PFSK-1 (cell line): ENCODE measurements at regions not wholly inside any gene's neighbourhood (a gene's known extent, or its start where the extent isn't known, plus 50 kb on each side); places are given as distances from the start of the nearest gene placed in this dataset.

Experiments used
- FOXP2 ChIP-seq: optimal IDR thresholded peaks from 2 replicates; pipeline ENCODE3; 2011; ENCODE audit warnings: borderline replicate concordance, control low read depth, inconsistent platforms; ENCODE audit not compliant: insufficient read depth; ENCODE audit errors: extremely low read length, extremely low read depth
- POLR2AphosphoS5 ChIP-seq: IDR thresholded peaks from 2 replicates; pipeline ENCODE4 v1.6.1; 2012; ENCODE audit warnings: low read depth, mild to moderate bottlenecking, control low read depth, low read length, moderate library complexity
- REST ChIP-seq, 2 experiments: IDR thresholded peaks; 2 replicates each; pipeline versions ENCODE4 v1.6.1 to v1.8.0; 2011 to 2012; ENCODE audit warnings: low read depth in 2 of 2, low read length in 2 of 2, control low read depth in 1 of 2, inconsistent platforms in 1 of 2, mild to moderate bottlenecking in 1 of 2, moderate library complexity in 1 of 2; ENCODE audit not compliant: insufficient read depth in 1 of 2
- SIN3A ChIP-seq: IDR thresholded peaks from 2 replicates; pipeline ENCODE4 v1.6.1; 2012; ENCODE audit warnings: mild to moderate bottlenecking, low read length, moderate library complexity, borderline replicate concordance; ENCODE audit not compliant: insufficient read depth
- TAF1 ChIP-seq: IDR thresholded peaks from 2 replicates; pipeline ENCODE4 v1.6.1; 2012; ENCODE audit warnings: low read length, control low read depth, borderline replicate concordance; ENCODE audit not compliant: insufficient read depth

- TF ChIP-seq TAF1 (no peak), POLR2AphosphoS5 (no peak), SIN3A (no peak), REST (IDR thresholded peaks at IDR 0.05; ENCODE audit: insufficient read depth in 1 of 2, low read depth in 2 of 2, low read length in 2 of 2) (no peak), FOXP2 (no peak)
Observed at GRCh38 chr6:12656906-12657305, 59.7 kb upstream of the PHACTR1 start.

DNA sequence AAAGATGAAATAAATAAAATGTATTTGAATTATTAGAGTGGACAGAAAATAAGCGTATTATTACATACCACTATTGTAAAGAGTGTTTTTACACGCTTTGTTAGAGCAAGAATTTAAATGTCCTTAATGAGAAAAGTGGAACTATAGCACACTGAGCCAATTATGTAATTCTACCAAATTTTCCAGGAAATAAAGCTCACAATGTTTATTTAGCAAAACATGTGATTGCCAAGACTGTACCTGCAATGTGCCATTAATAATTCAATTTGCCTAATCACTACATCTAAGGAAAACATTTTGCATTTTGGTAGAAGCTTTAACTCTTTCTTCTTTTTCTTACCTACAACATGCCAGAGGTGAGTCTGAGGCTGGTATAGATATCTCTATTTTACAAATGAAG, 58.7 kb upstream of the PHACTR1 start:
- TF ChIP-seq TAF1 (no peak), REST (IDR thresholded peaks at IDR 0.05; ENCODE audit: insufficient read depth in 1 of 2, low read depth in 2 of 2, low read length in 2 of 2) (no peak), POLR2AphosphoS5 (no peak), SIN3A (no peak)

DNA sequence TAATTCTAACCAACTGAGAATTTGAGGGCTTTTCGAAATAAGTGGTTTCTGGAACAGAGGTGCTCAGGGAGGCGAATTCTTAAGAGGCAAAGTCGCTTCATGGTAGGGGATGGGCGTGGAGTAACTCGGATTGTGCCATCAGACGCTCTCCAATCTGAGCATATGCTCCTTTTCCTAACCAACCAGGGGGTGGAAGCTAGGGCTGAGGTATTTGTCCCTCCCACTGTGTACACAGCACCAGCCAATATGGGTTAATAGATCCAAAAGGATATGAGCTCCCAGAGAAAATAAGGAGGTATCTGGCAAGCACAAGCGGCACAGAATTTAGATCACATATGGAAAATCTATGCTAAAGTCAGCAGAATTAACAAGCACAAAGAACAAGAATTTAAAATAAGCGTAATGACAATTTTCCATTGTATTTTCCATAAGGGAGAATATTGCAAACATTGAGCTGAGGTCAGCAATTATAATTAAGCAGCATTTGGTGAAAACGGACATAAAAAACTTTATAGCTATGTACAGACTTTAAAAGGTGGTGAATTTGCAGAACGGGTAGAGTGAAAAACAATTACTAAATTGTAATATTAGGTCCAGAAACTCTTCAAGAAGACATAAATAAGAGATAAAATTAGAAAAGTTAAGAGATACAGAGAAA, 55.0 kb upstream of the PHACTR1 start:
- TF ChIP-seq SIN3A (no peak), FOXP2 (no peak), POLR2AphosphoS5 (no peak), TAF1 (no peak), REST (IDR thresholded peaks at IDR 0.05; ENCODE audit: insufficient read depth in 1 of 2, low read depth in 2 of 2, low read length in 2 of 2) (no peak)
